Muscle layer of duodenum (tissue), 2 donors: ENCODE measurements at regions not wholly inside any gene's neighbourhood (a gene's known extent, or its start where the extent isn't known, plus 50 kb on each side); places are given as distances from the start of the nearest gene placed in this dataset.
"Not testable (repeated sequence)": the region's sequence is repeated elsewhere in the genome, so short reads cannot be mapped to it uniquely, and the experiment has no call there.

Source experiments
- H3K27ac ChIP-seq: one replicate; pipeline ENCODE4 v1.7.0; 2013; ENCODE audit warnings: mild to moderate bottlenecking, low read length
- H3K27me3 ChIP-seq: one replicate; pipeline ENCODE4 v1.7.0; 2013; ENCODE audit warnings: low read depth, mild to moderate bottlenecking, control low read depth, low read length
- H3K36me3 ChIP-seq, 2 donors: one replicate each; pipeline ENCODE4 v1.7.0; 2013; ENCODE audit warnings: low read length in 2 of 2, control low read depth in 1 of 2, mild to moderate bottlenecking in 1 of 2; ENCODE audit not compliant: insufficient read depth in 2 of 2, control insufficient read depth in 1 of 2
- H3K4me1 ChIP-seq, 2 donors: one replicate each; pipeline ENCODE4 v1.7.0; 2013; ENCODE audit warnings: low read length in 2 of 2, mild to moderate bottlenecking in 2 of 2, control low read depth in 1 of 2, moderate library complexity in 1 of 2; ENCODE audit not compliant: insufficient read depth in 2 of 2, control insufficient read depth in 1 of 2
- H3K4me3 ChIP-seq, 2 donors: one replicate each; pipeline ENCODE4 v1.7.0; 2013; ENCODE audit warnings: low read length in 2 of 2, low read depth in 1 of 2, mild to moderate bottlenecking in 1 of 2
- H3K9me3 ChIP-seq, 2 donors: one replicate each; pipeline ENCODE4 v1.7.0; 2013; ENCODE audit warnings: low read length in 2 of 2, control low read depth in 1 of 2, mild to moderate bottlenecking in 1 of 2; ENCODE audit not compliant: control insufficient read depth in 1 of 2
- donor health status: healthy.

DNA sequence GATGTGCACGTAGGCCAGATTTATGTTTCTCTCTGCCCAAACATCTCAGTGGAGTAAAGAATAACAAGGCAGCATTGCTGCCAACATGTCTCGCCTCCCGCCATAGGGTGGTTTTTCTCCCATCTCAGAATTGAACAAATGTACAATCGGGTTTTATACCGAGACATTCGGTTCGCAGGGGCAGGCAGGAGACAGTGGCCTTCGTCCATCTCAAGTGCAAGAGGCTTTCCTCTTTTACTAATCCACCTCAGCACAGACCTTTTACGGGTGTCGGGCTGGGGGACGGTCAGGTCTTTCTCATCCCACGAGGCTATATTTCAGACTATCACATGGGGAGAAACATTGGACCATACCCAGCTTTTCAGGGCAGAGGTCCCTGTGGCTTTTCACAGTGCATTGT, 118.9 kb upstream of the LARP1 start:
- H3K27ac ChIP-seq = not testable (repeated sequence)

DNA sequence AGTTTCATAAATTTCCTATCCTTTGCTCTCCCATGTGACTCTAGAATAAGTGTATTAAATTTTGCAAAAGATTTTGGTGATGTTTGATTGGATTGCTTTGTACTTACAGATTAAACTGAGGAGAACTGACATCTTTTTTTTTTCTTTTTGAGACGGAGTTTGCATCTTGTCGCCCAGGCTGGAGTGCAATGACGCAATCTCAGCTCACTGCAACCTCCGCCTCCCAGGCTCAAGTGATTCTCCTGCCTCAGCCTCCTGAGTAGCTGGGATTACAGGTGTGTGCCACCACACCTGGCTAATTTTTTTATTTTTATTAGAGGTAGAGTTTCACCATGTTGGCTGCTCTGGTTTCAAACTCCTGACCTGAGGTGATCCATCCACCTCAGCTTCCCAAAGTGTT, 121.4 kb upstream of the LARP1 start:
- H3K4me1 ChIP-seq, H3K4me3 ChIP-seq, H3K27ac ChIP-seq, H3K36me3 ChIP-seq, H3K9me3 ChIP-seq, H3K27me3 ChIP-seq: not testable (repeated sequence)

More for the DNA sequence above, 118.9 kb upstream of the LARP1 start:
- H3K9me3 ChIP-seq, H3K36me3 ChIP-seq, H3K27me3 ChIP-seq, H3K4me3 ChIP-seq, H3K4me1 ChIP-seq: not testable (repeated sequence)

DNA sequence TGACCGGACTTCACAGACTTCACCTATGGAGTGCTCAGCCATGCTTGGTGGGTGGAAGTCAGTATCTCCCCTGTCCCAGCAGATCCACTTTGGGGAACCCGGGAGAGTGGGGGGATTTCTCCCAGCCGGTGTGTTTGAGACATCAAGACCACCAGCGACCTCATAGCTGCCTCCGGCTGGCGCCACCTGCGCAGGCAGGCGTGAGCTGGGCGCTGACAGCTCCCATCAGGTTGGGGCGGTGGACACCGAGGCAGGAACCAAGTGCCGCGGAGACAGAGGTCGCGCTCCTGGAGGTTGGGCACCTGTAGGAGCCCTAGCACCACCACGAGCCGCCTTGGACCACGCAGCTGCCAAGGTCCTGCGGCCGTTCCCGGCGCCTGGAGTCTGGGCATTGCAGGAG, 124.0 kb upstream of the LARP1 start:
- Histone ChIP-seq H3K36me3 (no peaks in the 10 kb centered on the region), H3K27ac (no peak overlapping the region), H3K27me3 (no peaks in the 10 kb centered on the region)

DNA sequence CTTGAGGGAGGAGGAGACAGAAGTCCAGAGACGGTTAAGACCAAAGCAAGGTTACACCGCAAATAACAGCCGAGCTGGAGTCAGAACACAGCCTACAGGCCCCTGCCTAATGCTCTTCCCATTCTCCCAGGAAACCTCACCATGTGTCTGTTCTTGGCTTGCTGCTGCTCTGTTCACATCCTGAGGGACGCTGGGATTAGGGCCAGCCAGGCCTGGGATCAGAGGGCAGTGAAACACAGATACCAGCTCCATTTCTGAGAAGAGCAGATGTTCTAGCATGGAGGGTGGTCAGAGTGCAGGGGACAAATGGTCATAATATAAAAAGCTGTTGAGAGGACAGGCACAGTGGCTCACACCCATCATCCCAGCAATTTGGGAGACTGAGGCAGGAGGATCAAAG, 124.8 kb upstream of the LARP1 start:
- no peak overlapping the region for H3K4me3 ChIP-seq
- H3K27ac ChIP-seq = no peak overlapping the region
- H3K36me3 ChIP-seq = no peaks in the 10 kb centered on the region
- H3K4me1 ChIP-seq = no peaks in the 10 kb centered on the region
- no peaks in the 10 kb centered on the region for H3K9me3 ChIP-seq
- no peaks in the 10 kb centered on the region for H3K27me3 ChIP-seq

More for the DNA sequence above, 124.0 kb upstream of the LARP1 start:
- Histone ChIP-seq H3K9me3 (no peaks in the 10 kb centered on the region), H3K4me1 (no peaks in the 10 kb centered on the region), H3K4me3 (no peak overlapping the region)

DNA sequence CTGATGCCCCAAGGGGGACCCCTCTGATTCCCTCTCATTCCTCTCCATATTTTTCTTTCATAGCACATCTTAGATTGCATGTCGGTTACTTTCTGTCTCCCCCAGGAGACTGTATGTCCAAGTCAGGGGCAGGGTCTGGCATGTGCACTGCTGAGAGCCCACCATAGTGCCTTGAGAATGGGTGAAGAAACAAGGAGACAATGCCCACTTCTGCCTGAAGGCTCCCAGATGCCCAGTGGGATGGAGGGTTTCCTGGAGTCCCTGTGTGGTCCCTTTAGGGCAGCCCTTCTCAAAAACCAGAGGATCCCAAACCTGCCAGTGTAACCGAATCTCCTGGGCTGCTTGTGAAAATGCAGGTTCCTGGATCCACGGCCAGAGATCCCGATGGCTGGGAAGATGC, 126.5 kb upstream of the LARP1 start:
- Histone ChIP-seq H3K4me3 (no peak overlapping the region), H3K9me3 (no peaks in the 10 kb centered on the region), H3K27me3 (no peaks in the 10 kb centered on the region), H3K36me3 (no peaks in the 10 kb centered on the region), H3K27ac (no peak overlapping the region), H3K4me1 (no peaks in the 10 kb centered on the region)

DNA sequence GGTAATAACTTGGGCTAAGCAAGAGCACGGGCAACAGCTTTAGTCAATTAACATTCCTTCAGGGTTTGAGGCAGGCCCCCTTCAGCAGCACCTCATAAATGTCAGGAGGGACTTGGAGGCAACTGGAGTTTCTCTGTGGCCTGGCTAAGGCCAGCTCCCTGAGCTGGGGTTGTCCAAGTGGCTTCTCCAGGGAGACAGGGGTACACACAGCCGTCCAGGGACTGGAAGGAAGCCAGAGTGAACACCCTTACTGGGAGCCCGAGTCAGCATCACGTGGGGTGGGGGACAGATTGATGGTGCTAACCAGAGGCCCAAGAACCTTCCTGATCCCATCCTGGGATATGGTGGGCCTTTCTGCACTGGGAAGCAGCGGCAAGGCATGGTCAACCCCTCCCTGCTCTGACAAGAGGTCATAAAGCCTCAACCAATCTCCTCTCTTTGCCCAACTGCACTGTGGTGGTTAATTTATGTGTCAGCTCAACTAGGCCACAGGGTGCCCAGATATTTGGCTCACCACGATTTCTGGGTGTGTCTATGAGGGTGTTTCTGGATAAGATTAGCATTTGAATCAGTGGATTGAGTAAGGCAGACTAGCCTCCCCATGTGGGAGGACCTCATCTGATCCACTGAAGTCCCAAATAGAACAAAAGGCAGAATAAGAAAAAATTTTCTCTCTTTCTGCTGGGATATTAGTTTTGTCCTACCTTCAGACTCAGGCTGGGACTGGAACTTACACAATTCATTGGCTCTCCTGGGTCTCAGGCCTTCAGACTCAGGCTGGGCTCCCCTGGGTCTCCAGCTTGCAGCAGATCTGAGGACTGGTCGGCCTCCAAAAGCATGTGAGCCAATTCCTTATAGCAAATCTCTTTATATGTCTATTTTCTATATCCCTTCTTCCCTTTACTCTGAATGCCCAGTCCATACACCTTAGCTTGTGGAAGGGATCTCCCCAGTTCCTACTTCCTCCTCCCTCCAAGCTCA, 127.2 kb upstream of the LARP1 start:
- no peaks in the 10 kb centered on the region for H3K4me1 ChIP-seq
- no peaks in the 10 kb centered on the region for H3K27me3 ChIP-seq
- no peak overlapping the region for H3K4me3 ChIP-seq
- no peaks in the 10 kb centered on the region for H3K36me3 ChIP-seq
- no peaks in the 10 kb centered on the region for H3K9me3 ChIP-seq
- H3K27ac ChIP-seq = no peak overlapping the region

DNA sequence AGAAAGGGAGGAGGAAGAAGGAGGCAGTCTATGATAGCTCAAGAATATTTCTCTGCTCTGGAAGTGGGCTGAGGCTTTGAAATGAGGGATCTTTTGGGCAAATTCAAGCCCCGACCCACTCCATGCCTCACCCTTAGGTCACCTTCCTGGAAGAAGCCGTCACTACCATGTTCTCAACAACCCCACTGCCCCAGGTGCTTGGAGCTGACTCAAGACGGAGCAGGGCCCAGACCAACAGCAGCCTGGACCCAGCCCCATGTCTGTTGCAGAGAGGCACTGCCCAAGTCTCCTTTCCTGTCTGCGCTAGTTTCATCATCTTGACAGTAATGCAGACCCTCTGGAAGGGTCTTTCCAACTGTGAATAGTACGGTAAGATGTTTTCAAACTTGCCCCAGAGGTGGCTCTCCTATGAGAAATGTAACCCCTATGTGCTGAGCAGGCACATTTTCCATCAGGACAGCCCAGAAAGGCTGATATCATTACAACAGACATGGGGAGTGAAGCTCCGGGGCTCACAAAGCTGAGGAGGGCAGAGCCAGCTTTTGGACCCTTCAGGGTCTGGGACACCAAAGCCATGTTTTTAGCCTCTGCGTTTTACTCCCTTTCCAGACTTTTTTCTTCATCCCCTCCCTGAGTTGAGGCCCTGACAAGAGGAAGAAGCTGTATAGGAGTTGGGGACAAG, 128.2 kb upstream of the LARP1 start:
- H3K4me1 ChIP-seq = no peaks in the 10 kb centered on the region
- no peaks in the 10 kb centered on the region for H3K9me3 ChIP-seq
- H3K36me3 ChIP-seq = no peaks in the 10 kb centered on the region
- no peak overlapping the region for H3K27ac ChIP-seq
- H3K27me3 ChIP-seq = no peaks in the 10 kb centered on the region
- H3K4me3 ChIP-seq = no peak overlapping the region

DNA sequence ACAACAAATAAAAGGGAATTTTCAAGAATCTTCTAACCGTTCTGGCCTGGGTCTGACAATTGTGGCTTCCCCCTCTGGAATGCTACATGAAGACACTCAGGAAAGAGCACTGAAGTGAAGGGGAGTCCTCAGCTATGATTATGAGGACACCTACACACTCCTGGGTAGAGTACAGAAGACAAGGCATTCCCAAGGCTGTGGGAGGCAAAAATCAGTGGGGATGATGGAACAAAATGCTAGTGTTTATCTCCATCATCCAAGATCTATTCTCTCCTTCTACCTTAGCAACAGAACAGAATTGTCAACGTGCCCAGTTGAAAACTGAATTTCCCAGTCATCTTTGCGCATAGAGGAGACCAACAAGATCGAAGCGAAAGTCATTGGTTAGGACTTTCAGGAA, 130.1 kb upstream of the LARP1 start:
- Histone ChIP-seq H3K4me1 (no peaks in the 10 kb centered on the region), H3K4me3 (no peak overlapping the region)

DNA sequence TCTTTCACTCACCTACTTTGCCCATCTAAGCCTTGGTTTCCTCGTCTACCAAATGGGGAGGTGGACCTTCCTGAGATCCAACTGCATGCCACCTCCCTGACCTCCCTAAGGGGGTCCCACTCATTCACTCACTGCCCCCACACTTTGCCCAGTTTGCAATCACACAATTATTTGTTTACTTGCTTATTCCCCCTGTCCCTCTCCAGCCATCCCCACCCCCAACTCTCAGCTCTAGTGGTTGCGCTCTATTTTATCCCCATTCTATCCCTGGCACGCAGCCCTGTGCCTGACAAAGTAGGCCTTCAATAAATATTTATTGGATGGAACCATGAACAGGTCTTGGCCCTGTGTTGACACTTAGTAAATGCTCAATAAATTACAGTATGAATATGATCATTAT, 130.8 kb upstream of the LARP1 start:
- Histone ChIP-seq H3K27ac (no peak overlapping the region), H3K9me3 (no peaks in the 10 kb centered on the region), H3K36me3 (no peaks in the 10 kb centered on the region), H3K27me3 (no peaks in the 10 kb centered on the region), H3K4me3 (no peak overlapping the region), H3K4me1 (no peaks in the 10 kb centered on the region)

More for the DNA sequence above, 130.1 kb upstream of the LARP1 start:
- no peaks in the 10 kb centered on the region for H3K27me3 ChIP-seq
- H3K27ac ChIP-seq = no peak overlapping the region
- H3K36me3 ChIP-seq = no peaks in the 10 kb centered on the region
- H3K9me3 ChIP-seq = no peaks in the 10 kb centered on the region

DNA sequence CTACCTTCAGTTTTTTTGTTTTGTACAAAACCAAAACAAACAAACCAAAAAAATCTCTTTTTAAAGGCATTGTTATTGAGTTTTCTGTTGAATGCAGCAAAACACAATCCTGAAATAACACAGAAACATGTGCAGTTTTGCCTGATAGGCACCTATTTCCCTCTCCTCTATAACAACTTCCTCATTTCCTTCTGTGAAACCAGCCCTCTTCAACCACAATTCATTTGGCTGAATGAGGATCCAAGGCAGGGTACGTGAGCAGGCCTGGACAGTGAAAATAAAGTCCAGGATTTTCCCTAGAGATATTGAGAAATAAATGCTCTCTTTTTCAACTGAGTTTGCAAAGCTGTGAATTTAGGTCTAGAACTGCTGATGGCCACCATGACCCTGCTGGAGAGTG, 134.8 kb upstream of the LARP1 start:
- Histone ChIP-seq H3K4me3 (no peak overlapping the region), H3K4me1 (no peaks in the 10 kb centered on the region), H3K27me3 (no peaks in the 10 kb centered on the region), H3K9me3 (no peaks in the 10 kb centered on the region), H3K27ac (no peak overlapping the region), H3K36me3 (no peaks in the 10 kb centered on the region)

DNA sequence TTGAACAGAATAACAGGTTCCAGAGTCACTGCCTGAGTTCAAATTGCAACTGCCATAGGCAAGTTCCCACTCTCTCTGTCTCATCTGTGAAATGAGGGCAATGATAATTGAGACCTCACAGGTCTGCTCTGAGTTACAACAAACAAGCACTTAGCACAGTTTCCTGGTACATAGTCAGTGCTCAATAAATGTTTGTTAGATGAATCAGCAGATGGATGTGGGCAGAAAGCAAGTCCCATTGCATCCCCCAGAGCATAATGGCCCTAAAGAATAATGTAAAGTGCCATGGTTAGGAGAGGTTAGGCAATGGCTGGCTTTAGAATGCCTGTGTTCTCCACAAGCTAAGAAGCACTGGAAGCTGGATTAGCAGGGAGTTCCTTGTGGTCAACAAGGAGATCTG, 136.5 kb upstream of the LARP1 start:
- H3K9me3 ChIP-seq = no peaks in the 10 kb centered on the region
- no peaks in the 10 kb centered on the region for H3K4me1 ChIP-seq
- no peaks in the 10 kb centered on the region for H3K36me3 ChIP-seq
- H3K4me3 ChIP-seq = no peak overlapping the region
- peaks cover 5% of the 10 kb centered on the region for H3K27me3 ChIP-seq
- no peak overlapping the region for H3K27ac ChIP-seq
